ENCODE measurements at regions not wholly inside any gene's neighbourhood (a gene's known extent, or its start where the extent isn't known, plus 50 kb on each side); places are given as distances from the start of the nearest gene placed in this dataset.

DNA sequence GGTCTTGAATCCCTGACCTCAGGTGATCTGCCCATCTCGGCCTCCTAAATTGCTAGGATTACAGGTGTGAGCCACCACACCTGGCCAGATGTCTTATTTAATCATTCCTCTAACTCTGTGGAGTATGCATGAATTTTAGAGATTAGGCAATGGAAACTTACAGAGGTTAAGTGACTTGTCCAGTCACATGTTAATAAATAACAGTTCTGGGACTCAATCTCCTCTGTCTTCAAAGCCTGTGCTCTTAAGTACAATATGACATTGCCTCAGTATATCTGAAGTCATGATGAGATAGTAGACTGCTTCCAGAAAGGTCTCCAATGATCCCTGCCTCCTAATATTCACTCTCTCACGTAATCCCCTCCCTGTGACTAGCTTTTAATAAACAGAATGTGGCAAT, 72.9 kb upstream of the TDRD3 start:
- TF ChIP-seq CTCF (conservative IDR thresholded peaks at IDR 0.05; ENCODE audit: low read length), result no peak
- no peak overlapping the region for H3K4me3 ChIP-seq (ENCODE audit: low read length)
- no peak for DNase-seq (ENCODE audit: low read depth)

DNA sequence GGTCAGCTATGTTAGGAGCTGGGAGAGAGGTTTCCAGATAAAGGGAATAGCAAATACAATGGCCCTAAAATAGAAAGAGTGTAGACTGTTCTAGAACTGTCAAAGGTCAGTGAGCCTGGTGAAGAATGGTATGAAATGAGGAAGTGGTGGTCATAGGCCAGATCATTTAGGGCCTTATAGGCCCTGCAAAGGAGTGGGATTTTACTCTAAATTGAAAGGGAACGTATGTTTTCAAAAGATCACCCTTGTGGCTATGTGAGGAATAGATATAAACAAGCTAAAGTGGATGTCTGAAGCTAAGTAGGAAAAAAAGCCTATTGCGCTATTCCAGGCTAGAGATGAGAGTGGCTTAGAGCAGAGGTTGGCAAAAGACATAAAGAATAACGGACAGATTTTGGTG, 70.7 kb upstream of the TDRD3 start:
- no peak for DNase-seq (ENCODE audit: low read depth)
- no peak for TF ChIP-seq CTCF (conservative IDR thresholded peaks at IDR 0.05; ENCODE audit: low read length)
- no peak overlapping the region for H3K4me3 ChIP-seq (ENCODE audit: low read length)

- no peak overlapping the region; the same call in 1 of the 2 replicates for H3K4me3 ChIP-seq (ENCODE audit: low read length)
- no peak for TF ChIP-seq CTCF (conservative IDR thresholded peaks at IDR 0.05; ENCODE audit: low read length)
- DNase-seq (ENCODE audit: low read depth), result no peak
Observed at GRCh38 chr13:60327511-60327910, 69.5 kb upstream of the TDRD3 start.

GRCh38 chr13:60328073-60328472, 68.9 kb upstream of the TDRD3 start:
- no peak for TF ChIP-seq CTCF (conservative IDR thresholded peaks at IDR 0.05; ENCODE audit: low read length)
- no peak for DNase-seq (ENCODE audit: low read depth)
- no peak overlapping the region for H3K4me3 ChIP-seq (ENCODE audit: low read length)

GRCh38 chr13:60329221-60329923, 67.6 kb upstream of the TDRD3 start:
- peak; percentile 17 for DNase-seq (ENCODE audit: low read depth)
- peak; percentile 50 for TF ChIP-seq CTCF (conservative IDR thresholded peaks at IDR 0.05; ENCODE audit: low read length)

DNA sequence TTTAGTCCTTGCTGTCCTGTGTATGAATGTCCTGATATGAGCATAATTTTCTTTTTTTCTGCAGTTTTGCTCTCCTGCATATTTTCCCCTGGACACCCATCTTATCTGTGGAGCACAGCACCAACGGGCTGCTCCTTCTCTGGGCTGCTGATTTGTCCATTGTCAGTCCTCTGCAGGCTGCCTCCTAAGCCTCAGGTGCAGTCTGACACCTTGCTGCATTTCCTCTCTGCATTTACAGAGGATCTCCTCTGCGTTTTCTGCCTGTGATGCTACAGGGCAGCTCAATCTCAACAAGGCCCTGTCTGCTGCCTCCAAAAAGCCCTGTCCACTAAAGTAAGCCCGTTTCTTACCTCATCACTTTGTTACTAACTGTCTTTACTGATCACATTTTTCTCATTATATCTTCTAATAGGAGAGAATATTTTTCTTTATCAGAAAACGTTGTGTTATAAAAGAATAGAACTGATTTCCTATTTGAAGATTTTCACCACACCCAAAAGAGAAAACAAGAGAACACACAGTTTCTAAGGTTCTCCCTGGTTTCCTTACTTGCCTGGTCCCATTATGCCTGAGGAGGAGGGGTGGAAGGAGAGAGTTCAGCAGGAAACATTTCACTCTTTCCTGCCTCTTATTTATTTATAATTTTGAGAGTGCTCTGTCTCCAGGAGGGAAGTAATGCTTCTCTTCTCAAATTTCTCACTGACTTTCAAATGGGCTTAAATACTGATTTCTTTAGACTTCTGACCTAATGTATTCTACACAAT, 65.6 kb upstream of the TDRD3 start:
- H3K4me3 ChIP-seq (ENCODE audit: low read length), result no peak overlapping the region
- no peak for TF ChIP-seq CTCF (conservative IDR thresholded peaks at IDR 0.05; ENCODE audit: low read length)
- no peak for DNase-seq (ENCODE audit: low read depth)

More at GRCh38 chr13:60329221-60329923, 67.6 kb upstream of the TDRD3 start:
- no peak overlapping the region for H3K4me3 ChIP-seq (ENCODE audit: low read length)

DNA sequence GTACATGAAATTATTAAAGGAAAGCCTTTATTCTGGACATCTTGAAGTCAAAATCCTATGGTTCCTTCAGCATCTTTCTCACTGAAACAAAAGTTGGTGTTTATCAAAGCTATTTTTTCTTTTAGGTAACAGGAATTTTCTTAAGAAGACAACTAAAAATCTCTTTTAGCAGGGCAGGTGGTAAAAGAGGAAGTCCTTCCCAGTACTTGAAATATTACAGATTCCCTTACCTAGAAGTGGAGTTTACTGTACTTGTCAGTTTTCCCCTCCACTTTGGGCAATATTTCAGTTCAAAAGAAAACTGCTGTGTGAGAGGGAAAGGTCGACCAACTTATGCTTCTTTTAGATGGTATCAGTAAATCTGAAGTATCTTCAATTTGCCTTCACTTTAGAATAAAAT, 64.3 kb upstream of the TDRD3 start:
- DNase-seq (ENCODE audit: low read depth), result no peak
- TF ChIP-seq CTCF (conservative IDR thresholded peaks at IDR 0.05; ENCODE audit: low read length), result no peak
- H3K4me3 ChIP-seq (ENCODE audit: low read length), result no peak overlapping the region

All from AG10803 (cell line).